DND-41 (cell line): ENCODE measurements at regions not wholly inside any gene's neighbourhood (a gene's known extent, or its start where the extent isn't known, plus 50 kb on each side); places are given as distances from the start of the nearest gene placed in this dataset.

Source experiments
- EZH2 ChIP-seq: IDR thresholded peaks from 3 replicates; pipeline ENCODE4 v1.6.1; 2012; ENCODE audit warnings: borderline replicate concordance, low read depth, mild to moderate bottlenecking, moderate library complexity, low read length, inconsistent platforms; ENCODE audit not compliant: severe bottlenecking
- TF ChIP-seq, protein P1 (sequence below): IDR thresholded peaks from 2 replicates; pipeline ENCODE4 v1.5.1; 2012; ENCODE audit warnings: borderline replicate concordance, low read length, moderate library complexity, mild to moderate bottlenecking; ENCODE audit not compliant: poor library complexity, severe bottlenecking; ENCODE audit errors: extremely low read depth

DNA sequence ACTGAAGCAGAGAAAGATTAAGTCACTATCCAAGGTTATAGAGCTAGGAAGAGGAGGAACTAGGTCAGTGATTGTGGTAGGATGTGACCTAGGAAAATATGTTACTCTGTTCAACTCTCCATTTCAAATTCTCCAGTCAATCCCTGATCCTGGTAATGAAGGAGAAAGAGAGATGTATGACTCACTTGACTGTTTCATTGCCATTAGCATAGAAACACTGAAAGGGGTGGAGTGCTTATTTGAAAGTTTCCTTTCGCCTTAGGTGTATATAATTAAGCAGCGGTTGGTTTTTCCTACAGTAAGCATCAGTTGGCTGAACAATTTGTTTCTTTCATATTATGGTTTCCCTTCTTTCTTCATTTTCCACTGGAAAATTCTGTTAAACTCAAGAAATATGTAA, 198.1 kb upstream of the CSNK1A1L start:
- TF ChIP-seq, protein P1, sequence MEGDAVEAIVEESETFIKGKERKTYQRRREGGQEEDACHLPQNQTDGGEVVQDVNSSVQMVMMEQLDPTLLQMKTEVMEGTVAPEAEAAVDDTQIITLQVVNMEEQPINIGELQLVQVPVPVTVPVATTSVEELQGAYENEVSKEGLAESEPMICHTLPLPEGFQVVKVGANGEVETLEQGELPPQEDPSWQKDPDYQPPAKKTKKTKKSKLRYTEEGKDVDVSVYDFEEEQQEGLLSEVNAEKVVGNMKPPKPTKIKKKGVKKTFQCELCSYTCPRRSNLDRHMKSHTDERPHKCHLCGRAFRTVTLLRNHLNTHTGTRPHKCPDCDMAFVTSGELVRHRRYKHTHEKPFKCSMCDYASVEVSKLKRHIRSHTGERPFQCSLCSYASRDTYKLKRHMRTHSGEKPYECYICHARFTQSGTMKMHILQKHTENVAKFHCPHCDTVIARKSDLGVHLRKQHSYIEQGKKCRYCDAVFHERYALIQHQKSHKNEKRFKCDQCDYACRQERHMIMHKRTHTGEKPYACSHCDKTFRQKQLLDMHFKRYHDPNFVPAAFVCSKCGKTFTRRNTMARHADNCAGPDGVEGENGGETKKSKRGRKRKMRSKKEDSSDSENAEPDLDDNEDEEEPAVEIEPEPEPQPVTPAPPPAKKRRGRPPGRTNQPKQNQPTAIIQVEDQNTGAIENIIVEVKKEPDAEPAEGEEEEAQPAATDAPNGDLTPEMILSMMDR = no peak
- TF ChIP-seq EZH2 = no peak
